Transverse colon (tissue), 4 donors: ENCODE measurements at regions not wholly inside any gene's neighbourhood (a gene's known extent, or its start where the extent isn't known, plus 50 kb on each side); places are given as distances from the start of the nearest gene placed in this dataset.

Source experiments
- DNase-seq: peaks from one replicate; pipeline ENCODE4 v3.0.0-alpha.2; 2019
- H3K27ac ChIP-seq, 4 donors: fragments of 200-600 bp; sonication (generic); 2 replicates each; pipeline ENCODE4 v1.5.1; 2016 to 2018; ENCODE audit warnings: inconsistent platforms in 4 of 4
- H3K27me3 ChIP-seq: fragments of 200-600 bp; sonication (generic); 2 replicates; pipeline ENCODE4 v1.5.1; 2017; ENCODE audit warnings: inconsistent platforms
- H3K36me3 ChIP-seq, 4 donors: fragments of 200-600 bp; sonication (generic); 2 replicates each; pipeline ENCODE4 v1.5.1; 2017 to 2019; ENCODE audit warnings: inconsistent platforms in 4 of 4
- H3K4me1 ChIP-seq, 4 donors: fragments of 200-600 bp; sonication (generic); 2 replicates each; pipeline ENCODE4 v1.5.1; 2017 to 2020; ENCODE audit warnings: inconsistent platforms in 4 of 4
- H3K4me3 ChIP-seq, 4 donors: fragments of 200-600 bp; sonication (generic); 1 replicate in 1 of 4; 2 replicates in 3 of 4; pipeline versions ENCODE4 v1.5.1 to v1.6.1; 2017 to 2019; ENCODE audit warnings: inconsistent platforms in 4 of 4
- H3K9me3 ChIP-seq, 2 donors: fragments of 200-600 bp; sonication (generic); 2 replicates each; pipeline ENCODE4 v1.5.1; 2017 to 2019; ENCODE audit warnings: inconsistent platforms in 2 of 2
- EP300 ChIP-seq: sonication (generic); formaldehyde crosslinking; IDR thresholded peaks from one replicate; pipeline ENCODE4 v1.6.1; 2017; ENCODE audit warnings: antibody characterized with exemption, low read depth
- POLR2A ChIP-seq: fragments of 450-650 bp; IDR thresholded peaks from one replicate; pipeline ENCODE4 v1.6.1; 2016; ENCODE audit warnings: antibody characterized with exemption, mild to moderate bottlenecking, moderate library complexity
- POLR2AphosphoS5 ChIP-seq, 3 donors: sonication (generic); formaldehyde crosslinking; IDR thresholded peaks; one replicate each; pipeline ENCODE4 v1.6.1; 2016; ENCODE audit warnings: antibody characterized with exemption in 3 of 3
- WGBS, 2 donors: methylation state at CpG; one replicate each; pipeline ENCODE4 v1.1.5; 2018; ENCODE audit warnings: low coverage in 1 of 2; 5-methylcytosine and 5-hydroxymethylcytosine counted together
- in situ Hi-C, 4 donors: fragments of 200-750 bp; cut with MboI; loops; one replicate each; pipeline versions ENCODE4 v1.15.0 to v1.15.1; 2017; ENCODE audit warnings: low sequenced_read_pairs in 3 of 4, low pct_ligation_motif_present in 1 of 4, low pct_unique_long_range_greater_than_20kb in 1 of 4
- intact Hi-C: fragments of 100-400 bp; cut with DNase I; formaldehyde crosslinking; loops from one replicate; pipeline ENCODE4 v1.15.1; 2023; ENCODE audit warnings: low total_unique reads
- TF ChIP-seq, protein P1 (sequence below), 5 experiments: fragments of 200-600 bp in 3 of 5; fragments of 450-650 bp in 2 of 5; sonication (generic) in 3 of 5; IDR thresholded peaks; 1 replicate in 2 of 5; 2 replicates in 3 of 5; pipeline ENCODE4 v1.5.1; 2016 to 2017; ENCODE audit warnings: antibody characterized with exemption in 5 of 5, inconsistent platforms in 3 of 5, mild to moderate bottlenecking in 2 of 5, moderate library complexity in 1 of 5

GRCh38 chr21:35649186-35649585, 411.1 kb downstream of the SETD4 start:
- intact Hi-C loops (no loop called here), in situ Hi-C loops (no loop called here)
- no peaks in the 10 kb centered on the region for H3K9me3 ChIP-seq
- no peak overlapping the region for H3K27ac ChIP-seq
- TF ChIP-seq POLR2A (no peak), EP300 (no peak), POLR2AphosphoS5 (IDR thresholded peaks at IDR 0.05) (no peak)
- TF ChIP-seq, protein P1, sequence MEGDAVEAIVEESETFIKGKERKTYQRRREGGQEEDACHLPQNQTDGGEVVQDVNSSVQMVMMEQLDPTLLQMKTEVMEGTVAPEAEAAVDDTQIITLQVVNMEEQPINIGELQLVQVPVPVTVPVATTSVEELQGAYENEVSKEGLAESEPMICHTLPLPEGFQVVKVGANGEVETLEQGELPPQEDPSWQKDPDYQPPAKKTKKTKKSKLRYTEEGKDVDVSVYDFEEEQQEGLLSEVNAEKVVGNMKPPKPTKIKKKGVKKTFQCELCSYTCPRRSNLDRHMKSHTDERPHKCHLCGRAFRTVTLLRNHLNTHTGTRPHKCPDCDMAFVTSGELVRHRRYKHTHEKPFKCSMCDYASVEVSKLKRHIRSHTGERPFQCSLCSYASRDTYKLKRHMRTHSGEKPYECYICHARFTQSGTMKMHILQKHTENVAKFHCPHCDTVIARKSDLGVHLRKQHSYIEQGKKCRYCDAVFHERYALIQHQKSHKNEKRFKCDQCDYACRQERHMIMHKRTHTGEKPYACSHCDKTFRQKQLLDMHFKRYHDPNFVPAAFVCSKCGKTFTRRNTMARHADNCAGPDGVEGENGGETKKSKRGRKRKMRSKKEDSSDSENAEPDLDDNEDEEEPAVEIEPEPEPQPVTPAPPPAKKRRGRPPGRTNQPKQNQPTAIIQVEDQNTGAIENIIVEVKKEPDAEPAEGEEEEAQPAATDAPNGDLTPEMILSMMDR (IDR thresholded peaks at IDR 0.05) = no peak
- H3K27me3 ChIP-seq = no peaks in the 10 kb centered on the region
- no peak overlapping the region for H3K4me3 ChIP-seq
- H3K4me1 ChIP-seq = no peaks in the 10 kb centered on the region
- no peak for DNase-seq
- no peaks in the 10 kb centered on the region for H3K36me3 ChIP-seq
- 40 to 60% methylated on average over 1 to 4 of the region's 4 CpGs for WGBS, 2 donors

- Histone ChIP-seq H3K36me3 (no peaks in the 10 kb centered on the region), H3K27me3 (no peaks in the 10 kb centered on the region), H3K4me1 (no peaks in the 10 kb centered on the region), H3K27ac (no peak overlapping the region), H3K9me3 (no peaks in the 10 kb centered on the region), H3K4me3 (no peak overlapping the region)
- intact Hi-C loops = no loop called here
- 43% methylated on average over 2 of the region's 2 CpGs; no CpG with 5 or more reads in 1 of the 2 donors for WGBS, 2 donors
- in situ Hi-C loops = no loop called here
- no peak for DNase-seq
- no peak for TF ChIP-seq EP300
- TF ChIP-seq POLR2A = no peak
- TF ChIP-seq, protein P1 (IDR thresholded peaks at IDR 0.05) = no peak
- no peak for TF ChIP-seq POLR2AphosphoS5 (IDR thresholded peaks at IDR 0.05)
Measured at GRCh38 chr21:35648512-35648911, 411.8 kb downstream of the SETD4 start.

DNA sequence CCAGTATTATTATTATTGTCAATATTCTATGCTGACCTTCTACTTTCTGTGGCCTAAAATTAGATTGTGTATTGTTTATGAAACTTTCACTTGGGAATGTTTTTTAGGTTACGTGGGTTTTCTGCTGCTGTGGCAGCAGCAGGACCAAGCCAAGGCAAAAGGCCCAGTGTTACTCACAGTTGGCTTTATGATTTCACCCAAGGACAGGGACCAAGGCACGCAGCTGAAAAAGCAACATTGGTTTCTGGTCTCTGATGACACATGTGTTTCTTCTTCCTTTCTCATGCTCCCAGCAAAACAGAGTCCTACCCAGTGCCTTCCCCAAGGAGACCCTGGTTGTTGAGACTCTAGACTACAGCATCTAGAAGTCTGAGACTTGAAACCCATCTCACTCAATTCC, 413.7 kb downstream of the SETD4 start:
- in situ Hi-C loops (no loop called here), intact Hi-C loops (no loop called here)
- Histone ChIP-seq H3K27ac (no peak overlapping the region), H3K4me1 (no peaks in the 10 kb centered on the region), H3K27me3 (no peaks in the 10 kb centered on the region), H3K4me3 (no peak overlapping the region), H3K36me3 (no peaks in the 10 kb centered on the region), H3K9me3 (no peaks in the 10 kb centered on the region)
- WGBS, 2 donors = 83 to 94% methylated on average over 1 to 2 of the region's 2 CpGs
- no peak for DNase-seq
- TF ChIP-seq EP300 = no peak
- TF ChIP-seq, protein P1 (IDR thresholded peaks at IDR 0.05) = no peak
- TF ChIP-seq POLR2AphosphoS5 (IDR thresholded peaks at IDR 0.05) = no peak
- TF ChIP-seq POLR2A = no peak

DNA sequence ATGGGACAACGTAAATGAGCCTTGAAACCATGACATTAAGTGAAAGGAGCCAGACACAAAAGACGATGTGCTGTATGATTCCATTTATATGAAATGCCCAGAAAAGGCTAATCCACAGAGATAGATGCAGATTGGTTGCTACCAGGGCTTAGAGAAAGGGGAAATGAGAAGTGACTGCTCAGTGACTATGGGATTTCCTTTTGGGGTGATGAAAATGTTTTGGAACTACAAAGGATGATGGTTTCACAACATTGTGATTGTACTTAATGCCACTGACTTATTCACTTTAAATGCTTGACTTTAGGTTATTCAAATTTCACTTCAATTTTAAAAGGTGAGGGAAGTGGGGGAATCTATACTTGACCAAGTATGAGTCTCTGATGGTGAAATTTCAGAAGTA, 414.3 kb downstream of the SETD4 start:
- Histone ChIP-seq H3K36me3 (no peaks in the 10 kb centered on the region), H3K27ac (no peak overlapping the region), H3K4me1 (no peaks in the 10 kb centered on the region), H3K9me3 (no peaks in the 10 kb centered on the region), H3K27me3 (no peaks in the 10 kb centered on the region), H3K4me3 (no peak overlapping the region)
- 87 to 100% methylated on average over 1 to 2 of the region's 2 CpGs for WGBS, 2 donors
- in situ Hi-C loops (no loop called here), intact Hi-C loops (no loop called here)
- DNase-seq = no peak
- TF ChIP-seq, protein P1 (IDR thresholded peaks at IDR 0.05) = no peak
- no peak for TF ChIP-seq POLR2A
- TF ChIP-seq EP300 = no peak
- TF ChIP-seq POLR2AphosphoS5 (IDR thresholded peaks at IDR 0.05) = no peak
